M059J (cell line): ENCODE measurements at regions not wholly inside any gene's neighbourhood (a gene's known extent, or its start where the extent isn't known, plus 50 kb on each side); places are given as distances from the start of the nearest gene placed in this dataset.

Source experiments
- DNase-seq: peaks from one replicate; pipeline ENCODE4 v3.0.0-alpha.2; 2012; ENCODE audit warnings: low read depth

GRCh38 chr1:207243442-207244408 is 77.8 kb upstream of the CD55 start:
- DNase-seq, result peak; percentile 93

GRCh38 chr1:207244409-207244801 is 77.1 kb upstream of the CD55 start:
- DNase-seq, result no peak

- DNase-seq, result peak; percentile 50
Observed at GRCh38 chr1:207245124-207245523, 76.4 kb upstream of the CD55 start.

GRCh38 chr1:207248544-207249198 is 72.8 kb upstream of the CD55 start:
- DNase-seq, result peak; percentile 28

GRCh38 chr1:207250431-207250830 is 71.0 kb upstream of the CD55 start:
- no peak for DNase-seq

- no peak for DNase-seq
Observed at GRCh38 chr1:207251066-207251465, 70.4 kb upstream of the CD55 start.

GRCh38 chr1:207256869-207257268 is 64.6 kb upstream of the CD55 start:
- DNase-seq, result no peak

GRCh38 chr1:207259391-207259790 is 62.1 kb upstream of the CD55 start:
- peak; percentile 27 for DNase-seq

- peak; percentile 26 for DNase-seq
Observed at GRCh38 chr1:207261971-207262370, 59.5 kb upstream of the CD55 start.

- peak; percentile 68 for DNase-seq
Observed at GRCh38 chr1:207262891-207263290, 58.6 kb upstream of the CD55 start.

GRCh38 chr1:207264663-207265252 is 56.7 kb upstream of the CD55 start:
- DNase-seq, result no peak

GRCh38 chr1:207268337-207268736 is 53.1 kb upstream of the CD55 start:
- no peak for DNase-seq

- no peak for DNase-seq
Observed at GRCh38 chr1:207268753-207269511, 52.5 kb upstream of the CD55 start.
